HCT116 (cell line): ENCODE measurements at regions not wholly inside any gene's neighbourhood (a gene's known extent, or its start where the extent isn't known, plus 50 kb on each side); places are given as distances from the start of the nearest gene placed in this dataset.

Source experiments
- ATAC-seq: fragments of 200-7000 bp; cut with Tn5 transposase; 2 replicates; pipeline ENCODE4 v1.9.1; 2020; ENCODE audit warnings: mild to moderate bottlenecking, moderate library complexity
- BruUV-seq: library from RNA; stranded (reverse); fragments of 400-500 nt; replicated peaks from 2 replicates; lab custom pipeline; 2021; lab: Mats Ljungman, UMichigan
- CTCF ChIA-PET: fragments of 300-600 bp; sonication (Branson Sonifier 250); formaldehyde crosslinking; loops from one replicate; lab custom pipeline; 2021; ENCODE audit warnings: antibody characterized with exemption; lab: Charles Lee
- POLR2A ChIA-PET: fragments of 300-600, 350-600 bp; sonication (Branson Sonifier 250); formaldehyde crosslinking; loops from one replicate; lab custom pipeline; 2021; ENCODE audit warnings: antibody characterized with exemption; lab: Charles Lee
- RAD21 ChIA-PET, 2 experiments: fragments of 300-600 bp; sonication (Branson Sonifier 250); formaldehyde crosslinking; loops; one replicate each; lab custom pipeline; 2023; ENCODE audit warnings: low total read pairs in 2 of 2; ENCODE audit not compliant: uncharacterized antibody in 2 of 2, unreplicated experiment in 2 of 2, low non-redundant PET in 1 of 2; lab: Charles Lee
- DNase-seq: peaks from one replicate; pipeline ENCODE4 v3.0.0-alpha.2; 2010; ENCODE audit warnings: low read depth, low spot score
- H2AFZ ChIP-seq: fragments of 200-600 bp; shearing (Covaris generic), sonication (generic); 2 replicates; pipeline ENCODE4 v1.6.1; 2017; ENCODE audit warnings: low read depth, mixed run types, mixed read lengths, antibody characterized with exemption, low read length; ENCODE audit not compliant: poor library complexity, severe bottlenecking
- H3K27ac ChIP-seq: 2 replicates; pipeline ENCODE4 v1.5.1; 2012; ENCODE audit warnings: low read depth, low read length
- H3K27me3 ChIP-seq: fragments of 200-600 bp; sonication (generic); 2 replicates; pipeline ENCODE4 v1.6.1; 2016; ENCODE audit warnings: mixed run types, low read length, mixed read lengths; ENCODE audit not compliant: insufficient read depth
- H3K36me3 ChIP-seq, 2 experiments: fragments of 200-500 bp in 1 of 2; fragments of 200-600 bp in 1 of 2; sonication (Bioruptor generic) in 1 of 2; sonication (generic) in 1 of 2; 2 replicates each; pipeline versions ENCODE4 v1.5.1 to v1.6.1; 2014 to 2016; ENCODE audit warnings: low read length in 2 of 2, inconsistent platforms in 1 of 2, mixed read lengths in 1 of 2, mixed run types in 1 of 2; ENCODE audit not compliant: insufficient read depth in 2 of 2, control insufficient read depth in 1 of 2
- H3K4me1 ChIP-seq, 2 experiments: fragments of 200-600 bp in 1 of 2; sonication (generic) in 1 of 2; 2 replicates each; pipeline versions ENCODE4 v1.5.1 to v1.6.1; 2012 to 2017; ENCODE audit warnings: low read length in 2 of 2, inconsistent platforms in 1 of 2, mild to moderate bottlenecking in 1 of 2, mixed read lengths in 1 of 2, mixed run types in 1 of 2, moderate library complexity in 1 of 2; ENCODE audit not compliant: insufficient read depth in 2 of 2, control insufficient read depth in 1 of 2
- H3K4me2 ChIP-seq: fragments of 200-600 bp; sonication (generic); 2 replicates; pipeline ENCODE4 v1.6.1; 2017; ENCODE audit warnings: mixed run types, low read length, mixed read lengths
- H3K4me3 ChIP-seq, 2 experiments: fragments of 200-600 bp in 1 of 2; sonication (generic) in 1 of 2; replicated peaks in 1 of 2; 2 replicates each; pipeline ENCODE4 v1.5.1; 2011 to 2016; ENCODE audit warnings: low read length in 2 of 2, control low read depth in 1 of 2, low read depth in 1 of 2, mild to moderate bottlenecking in 1 of 2, mixed read lengths in 1 of 2, mixed run types in 1 of 2
- H3K79me2 ChIP-seq: fragments of 200-600 bp; sonication (generic); 2 replicates; pipeline ENCODE4 v1.6.1; 2017; ENCODE audit warnings: mild to moderate bottlenecking, mixed run types, low read length, moderate library complexity, mixed read lengths; ENCODE audit not compliant: insufficient read depth
- H3K9ac ChIP-seq: fragments of 200-600 bp; sonication (generic); 2 replicates; pipeline ENCODE4 v1.6.1; 2016; ENCODE audit warnings: low read length, mixed read lengths
- H3K9me2 ChIP-seq: fragments of 200-600 bp; sonication (generic), shearing (Covaris generic); 2 replicates; pipeline ENCODE4 v1.6.1; 2017; ENCODE audit warnings: mixed run types, mild to moderate bottlenecking, moderate library complexity; ENCODE audit not compliant: insufficient read depth
- H3K9me3 ChIP-seq, 2 experiments: fragments of 200-500 bp in 1 of 2; fragments of 200-600 bp in 1 of 2; sonication (Bioruptor generic) in 1 of 2; sonication (generic) in 1 of 2; 2 replicates each; pipeline ENCODE4 v1.6.1; 2014 to 2017; ENCODE audit warnings: low read length in 2 of 2, mixed read lengths in 2 of 2, inconsistent platforms in 1 of 2, low read depth in 1 of 2, mild to moderate bottlenecking in 1 of 2, mixed run types in 1 of 2, moderate library complexity in 1 of 2; ENCODE audit not compliant: control insufficient read depth in 1 of 2, insufficient read depth in 1 of 2
- H4K20me1 ChIP-seq: fragments of 200-600 bp; sonication (generic), shearing (Covaris generic); 2 replicates; pipeline ENCODE4 v1.6.1; 2017; ENCODE audit warnings: mixed run types, mild to moderate bottlenecking, moderate library complexity; ENCODE audit not compliant: insufficient read depth
- CBX3 ChIP-seq: IDR thresholded peaks from 2 replicates; pipeline ENCODE4 v1.6.1; 2012; ENCODE audit warnings: low read depth
- CEBPB ChIP-seq: IDR thresholded peaks from 2 replicates; pipeline ENCODE4 v1.6.1; 2012; ENCODE audit warnings: low read depth
- EGR1 ChIP-seq: IDR thresholded peaks from 2 replicates; pipeline ENCODE4 v1.6.1; 2012; ENCODE audit warnings: low read depth
- EZH2 ChIP-seq: fragments of 200-600 bp; sonication (generic); IDR thresholded peaks from 2 replicates; pipeline ENCODE4 v1.6.1; 2017; ENCODE audit warnings: antibody characterized with exemption, mixed run types
- EZH2phosphoT487 ChIP-seq: fragments of 200-600 bp; IDR thresholded peaks from 2 replicates; pipeline ENCODE4 v1.6.1; 2018; ENCODE audit warnings: antibody characterized with exemption, borderline replicate concordance
- FOSL1 ChIP-seq: IDR thresholded peaks from 2 replicates; pipeline ENCODE4 v1.6.1; 2012; ENCODE audit warnings: low read depth
- JUND ChIP-seq: IDR thresholded peaks from 2 replicates; pipeline ENCODE4 v1.6.1; 2012
- POLR2A ChIP-seq: IDR thresholded peaks from 2 replicates; pipeline ENCODE4 v1.7.0; 2011; ENCODE audit warnings: borderline replicate concordance; ENCODE audit not compliant: insufficient read depth, insufficient read length; ENCODE audit errors: extremely low read depth
- POLR2AphosphoS5 ChIP-seq: IDR thresholded peaks from 2 replicates; pipeline ENCODE4 v1.6.1; 2011; ENCODE audit warnings: mild to moderate bottlenecking, low read depth, low read length, moderate library complexity
- SIN3A ChIP-seq: IDR thresholded peaks from 2 replicates; pipeline ENCODE4 v1.6.1; 2012; ENCODE audit warnings: low read depth
- SP1 ChIP-seq: IDR thresholded peaks from 2 replicates; pipeline ENCODE4 v1.6.1; 2012; ENCODE audit warnings: low read depth
- SRF ChIP-seq: IDR thresholded peaks from 2 replicates; pipeline ENCODE4 v1.6.1; 2012; ENCODE audit warnings: low read depth
- TCF7L2 ChIP-seq: IDR thresholded peaks from 2 replicates; pipeline ENCODE4 v1.7.0; 2011; ENCODE audit warnings: borderline replicate concordance, inconsistent platforms; ENCODE audit not compliant: insufficient read depth, insufficient read length; ENCODE audit errors: extremely low read depth
- YY1 ChIP-seq: IDR thresholded peaks from 2 replicates; pipeline ENCODE4 v1.6.1; 2011; ENCODE audit warnings: low read length, low read depth, moderate library complexity, mild to moderate bottlenecking; ENCODE audit not compliant: insufficient replicate concordance; ENCODE audit errors: extremely low read depth
- ZFX ChIP-seq: fragments of 450-650 bp; IDR thresholded peaks from 2 replicates; pipeline ENCODE4 v1.6.1; 2017
- ZNF274 ChIP-seq: fragments of 200-500 bp; sonication (Bioruptor generic); IDR thresholded peaks from 2 replicates; pipeline ENCODE4 v1.6.1; 2014; ENCODE audit warnings: mild to moderate bottlenecking, low read depth, low read length, inconsistent platforms
- intact Hi-C: fragments of 100-400 bp; cut with micrococcal nuclease; formaldehyde crosslinking; loops from 2 replicates; pipeline ENCODE4 v1.10.0; 2022
- TF ChIP-seq, protein P1 (sequence below), 3 experiments: fragments of 200-600 bp in 1 of 3; sonication (generic) in 1 of 3; IDR thresholded peaks in 2 of 3; conservative IDR thresholded peaks in 1 of 3; 2 replicates each; pipeline ENCODE4 v1.5.1; 2012 to 2017; ENCODE audit warnings: low read depth in 2 of 3, low read length in 2 of 3, antibody characterized with exemption in 1 of 3, borderline replicate concordance in 1 of 3, control low read depth in 1 of 3, mild to moderate bottlenecking in 1 of 3, mixed read lengths in 1 of 3, mixed run types in 1 of 3, moderate library complexity in 1 of 3; ENCODE audit not compliant: insufficient read depth in 1 of 3
- TF ChIP-seq, protein P2 (sequence below): IDR thresholded peaks from 2 replicates; pipeline ENCODE4 v1.6.1; 2012; ENCODE audit warnings: low read depth

DNA sequence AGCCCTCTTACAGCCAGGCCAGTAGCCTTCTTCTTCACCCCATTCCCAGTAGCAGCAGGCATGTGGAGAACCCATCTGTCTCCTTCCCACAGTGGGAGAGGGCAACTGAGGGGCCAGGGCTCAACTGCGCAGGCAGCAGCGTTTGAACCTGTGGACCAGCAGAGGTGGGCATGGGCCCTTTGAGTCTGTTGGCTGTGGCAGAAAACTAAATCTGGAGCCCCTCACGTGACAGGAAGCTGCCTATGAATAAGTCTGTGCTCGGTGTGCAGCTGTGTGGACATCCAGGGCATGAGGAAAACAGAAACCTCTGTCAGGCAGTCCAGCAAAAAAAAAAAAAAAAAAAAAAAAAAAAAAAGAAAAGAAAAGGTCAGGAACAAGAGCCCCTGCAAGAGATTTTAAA, 189.2 kb upstream of the NR3C1 start:
- no peak overlapping the region for H3K4me2 ChIP-seq
- H3K4me3 ChIP-seq = no peak overlapping the region
- no peak overlapping the region for H2AFZ ChIP-seq
- POLR2A ChIA-PET = no interaction called here
- H3K9me3 ChIP-seq = no peaks in the 10 kb centered on the region
- CTCF ChIA-PET = no interaction called here
- ATAC-seq (no peak), DNase-seq (no peak)
- H3K79me2 ChIP-seq = no peaks in the 10 kb centered on the region
- no peak for TF ChIP-seq EZH2phosphoT487
- TF ChIP-seq ZFX = no peak
- TF ChIP-seq FOSL1 = no peak
- TF ChIP-seq POLR2A = no peak
- TF ChIP-seq, protein P1, sequence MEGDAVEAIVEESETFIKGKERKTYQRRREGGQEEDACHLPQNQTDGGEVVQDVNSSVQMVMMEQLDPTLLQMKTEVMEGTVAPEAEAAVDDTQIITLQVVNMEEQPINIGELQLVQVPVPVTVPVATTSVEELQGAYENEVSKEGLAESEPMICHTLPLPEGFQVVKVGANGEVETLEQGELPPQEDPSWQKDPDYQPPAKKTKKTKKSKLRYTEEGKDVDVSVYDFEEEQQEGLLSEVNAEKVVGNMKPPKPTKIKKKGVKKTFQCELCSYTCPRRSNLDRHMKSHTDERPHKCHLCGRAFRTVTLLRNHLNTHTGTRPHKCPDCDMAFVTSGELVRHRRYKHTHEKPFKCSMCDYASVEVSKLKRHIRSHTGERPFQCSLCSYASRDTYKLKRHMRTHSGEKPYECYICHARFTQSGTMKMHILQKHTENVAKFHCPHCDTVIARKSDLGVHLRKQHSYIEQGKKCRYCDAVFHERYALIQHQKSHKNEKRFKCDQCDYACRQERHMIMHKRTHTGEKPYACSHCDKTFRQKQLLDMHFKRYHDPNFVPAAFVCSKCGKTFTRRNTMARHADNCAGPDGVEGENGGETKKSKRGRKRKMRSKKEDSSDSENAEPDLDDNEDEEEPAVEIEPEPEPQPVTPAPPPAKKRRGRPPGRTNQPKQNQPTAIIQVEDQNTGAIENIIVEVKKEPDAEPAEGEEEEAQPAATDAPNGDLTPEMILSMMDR (IDR thresholded peaks at IDR 0.05 in 2 of 3, conservative IDR thresholded peaks at IDR 0.05 in 1 of 3; ENCODE audit: borderline replicate concordance in 1 of 3, insufficient read depth in 1 of 3, low read depth in 2 of 3, low read length in 2 of 3) = no peak
- TF ChIP-seq SP1 = no peak
- TF ChIP-seq EZH2 = no peak
- TF ChIP-seq SIN3A = no peak
- TF ChIP-seq JUND = no peak
- no peak for TF ChIP-seq YY1
- no peak for TF ChIP-seq ZNF274
- no peak for TF ChIP-seq EGR1
- no peak for TF ChIP-seq POLR2AphosphoS5
- TF ChIP-seq, protein P2, sequence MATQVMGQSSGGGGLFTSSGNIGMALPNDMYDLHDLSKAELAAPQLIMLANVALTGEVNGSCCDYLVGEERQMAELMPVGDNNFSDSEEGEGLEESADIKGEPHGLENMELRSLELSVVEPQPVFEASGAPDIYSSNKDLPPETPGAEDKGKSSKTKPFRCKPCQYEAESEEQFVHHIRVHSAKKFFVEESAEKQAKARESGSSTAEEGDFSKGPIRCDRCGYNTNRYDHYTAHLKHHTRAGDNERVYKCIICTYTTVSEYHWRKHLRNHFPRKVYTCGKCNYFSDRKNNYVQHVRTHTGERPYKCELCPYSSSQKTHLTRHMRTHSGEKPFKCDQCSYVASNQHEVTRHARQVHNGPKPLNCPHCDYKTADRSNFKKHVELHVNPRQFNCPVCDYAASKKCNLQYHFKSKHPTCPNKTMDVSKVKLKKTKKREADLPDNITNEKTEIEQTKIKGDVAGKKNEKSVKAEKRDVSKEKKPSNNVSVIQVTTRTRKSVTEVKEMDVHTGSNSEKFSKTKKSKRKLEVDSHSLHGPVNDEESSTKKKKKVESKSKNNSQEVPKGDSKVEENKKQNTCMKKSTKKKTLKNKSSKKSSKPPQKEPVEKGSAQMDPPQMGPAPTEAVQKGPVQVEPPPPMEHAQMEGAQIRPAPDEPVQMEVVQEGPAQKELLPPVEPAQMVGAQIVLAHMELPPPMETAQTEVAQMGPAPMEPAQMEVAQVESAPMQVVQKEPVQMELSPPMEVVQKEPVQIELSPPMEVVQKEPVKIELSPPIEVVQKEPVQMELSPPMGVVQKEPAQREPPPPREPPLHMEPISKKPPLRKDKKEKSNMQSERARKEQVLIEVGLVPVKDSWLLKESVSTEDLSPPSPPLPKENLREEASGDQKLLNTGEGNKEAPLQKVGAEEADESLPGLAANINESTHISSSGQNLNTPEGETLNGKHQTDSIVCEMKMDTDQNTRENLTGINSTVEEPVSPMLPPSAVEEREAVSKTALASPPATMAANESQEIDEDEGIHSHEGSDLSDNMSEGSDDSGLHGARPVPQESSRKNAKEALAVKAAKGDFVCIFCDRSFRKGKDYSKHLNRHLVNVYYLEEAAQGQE = no peak
- TF ChIP-seq SRF = no peak
- no peak for TF ChIP-seq CEBPB
- TF ChIP-seq TCF7L2 = no peak
- TF ChIP-seq CBX3 = no peak
- no peaks in the 10 kb centered on the region for H4K20me1 ChIP-seq
- RAD21 ChIA-PET = interaction anchor here in 1 of 2 experiments (0.7 kb wide), 1 partner anchor 232 kb away, joined by 4 read pairs; no protein-coding TSS in a partner anchor
- H3K4me1 ChIP-seq = peaks cover 24 to 29% of the 10 kb centered on the region in 2 experiments
- H3K9me2 ChIP-seq = no peaks in the 10 kb centered on the region
- H3K27ac ChIP-seq = no peak overlapping the region
- H3K27me3 ChIP-seq = no peaks in the 10 kb centered on the region
- intact Hi-C loops = no loop called here
- BruUV-seq = no TSS peak
- H3K36me3 ChIP-seq = no peaks in the 10 kb centered on the region
- no peak overlapping the region for H3K9ac ChIP-seq
